Effector CD8-positive, alpha-beta T cell (primary cell): ENCODE measurements at regions not wholly inside any gene's neighbourhood (a gene's known extent, or its start where the extent isn't known, plus 50 kb on each side); places are given as distances from the start of the nearest gene placed in this dataset.

Experiments
- DNase-seq: peaks from one replicate; lab custom pipeline; 2025; lab: John Stamatoyannopoulos, UW

GRCh38 chr2:16565481-16565880, 100.2 kb downstream of the CYRIA start:
- DNase-seq: no peak

DNA sequence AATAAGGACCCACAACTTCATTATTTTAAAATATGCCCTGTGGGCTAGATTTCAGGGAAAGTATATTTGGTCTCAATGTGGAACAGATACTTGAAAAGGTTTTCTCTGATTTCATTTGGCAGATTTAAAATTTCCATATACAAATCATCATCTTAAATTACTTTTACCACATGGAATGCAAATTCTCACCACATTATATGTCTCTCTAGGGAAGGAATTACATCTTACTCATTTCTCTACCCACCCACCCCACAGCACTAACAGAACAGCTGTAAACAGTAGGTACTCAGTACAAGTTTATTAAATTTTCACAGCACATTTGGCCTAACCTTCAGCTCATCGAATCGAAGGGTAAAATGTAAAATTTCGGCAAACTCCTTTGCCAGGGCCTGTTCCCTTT, 104.0 kb downstream of the CYRIA start:
- no peak for DNase-seq

DNA sequence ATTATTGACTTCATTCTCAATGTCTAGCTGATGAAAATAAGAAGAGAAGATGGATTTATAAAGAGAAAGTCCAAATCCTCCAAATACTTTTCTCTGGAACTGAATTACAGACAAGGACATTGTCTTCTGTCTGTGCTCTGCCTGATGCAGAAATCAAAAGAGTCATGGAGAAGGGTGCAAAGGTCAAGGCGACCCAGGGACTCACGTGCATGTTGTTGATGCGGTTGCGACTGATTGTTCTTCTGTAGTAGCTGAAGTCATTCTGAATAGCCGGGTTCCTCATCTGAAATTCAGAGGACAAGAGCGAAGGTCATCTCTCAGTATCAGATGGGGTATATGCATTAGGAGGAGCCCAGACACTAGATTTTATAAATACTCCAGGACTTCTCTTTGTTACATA, 104.4 kb downstream of the CYRIA start:
- DNase-seq: no peak

DNA sequence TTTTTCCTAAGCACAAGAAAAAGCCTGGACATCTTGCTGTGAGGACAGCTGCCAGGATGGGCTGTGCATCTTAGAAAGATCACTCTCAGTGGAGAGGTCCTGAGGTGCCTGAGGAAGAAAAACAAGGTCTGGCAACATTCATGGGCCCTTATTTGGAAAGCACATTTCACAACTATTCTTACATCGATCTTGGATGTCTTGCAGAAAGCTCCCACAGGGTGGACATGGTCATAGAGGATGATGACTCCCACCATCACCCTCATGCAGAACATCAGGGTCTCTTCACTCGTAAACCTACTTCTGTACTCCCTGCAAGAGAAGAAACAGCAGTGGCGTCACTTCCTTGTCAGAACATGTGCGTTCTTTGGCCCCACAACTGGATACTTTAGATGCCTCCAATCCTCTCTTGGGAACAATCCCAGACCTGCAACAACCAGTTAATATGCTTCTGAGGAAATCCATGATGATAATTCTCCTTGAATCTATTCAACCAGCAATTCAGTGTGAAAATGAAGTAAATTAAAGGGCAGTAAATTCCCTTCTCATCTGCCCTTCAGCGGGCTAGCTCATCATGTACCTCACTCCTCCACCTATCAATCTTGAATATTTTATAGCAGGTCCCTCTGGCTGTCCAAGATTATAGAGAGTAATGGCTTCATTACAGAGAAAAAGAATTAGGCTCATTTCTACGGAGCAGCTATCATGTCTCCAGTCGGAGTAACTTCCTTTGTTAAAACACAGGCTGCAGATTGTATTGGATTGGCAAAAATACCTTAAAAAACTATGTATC, 106.2 kb downstream of the CYRIA start:
- no peak for DNase-seq

GRCh38 chr2:16554060-16554583, 111.5 kb downstream of the CYRIA start:
- DNase-seq: no peak

GRCh38 chr2:16553226-16553625, 112.4 kb downstream of the CYRIA start:
- no peak for DNase-seq

DNA sequence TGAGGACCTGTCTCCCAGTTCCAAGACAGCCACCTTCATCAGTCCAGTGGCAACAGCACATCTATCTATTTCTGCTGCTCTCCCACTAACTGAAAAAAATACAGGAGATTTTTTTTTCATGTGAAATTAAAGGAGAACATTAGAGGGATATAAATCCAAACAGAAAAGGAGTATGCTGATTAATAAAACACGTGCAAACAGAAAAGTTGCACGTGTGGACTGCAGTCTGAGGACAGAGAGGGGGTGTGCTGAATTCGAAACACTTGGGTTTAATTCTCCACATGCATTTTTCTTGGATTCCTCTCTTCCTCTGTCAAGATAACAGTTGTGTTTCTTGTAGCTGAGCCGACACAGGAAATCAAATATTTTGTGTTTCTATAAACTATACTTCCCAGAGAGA, 113.4 kb downstream of the CYRIA start:
- DNase-seq: no peak

DNA sequence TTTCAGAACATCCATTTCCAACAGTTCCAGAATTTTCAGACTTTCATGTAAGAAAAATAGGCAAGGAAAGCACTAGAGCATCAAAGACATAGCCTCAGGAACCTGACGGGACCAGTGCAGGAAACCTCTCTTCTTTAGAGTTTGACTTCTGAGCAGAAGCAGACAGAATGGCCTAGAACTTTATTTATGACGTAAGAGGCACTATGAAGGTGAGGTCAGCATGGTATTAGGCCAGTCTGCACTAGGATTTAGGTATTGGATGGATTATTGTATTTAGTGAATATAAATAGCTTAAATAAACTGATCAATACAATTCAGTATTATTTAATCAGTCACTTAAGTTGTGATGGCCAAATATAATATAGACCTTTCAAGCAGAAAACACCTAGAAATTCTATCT, 117.6 kb downstream of the CYRIA start:
- DNase-seq: no peak

DNA sequence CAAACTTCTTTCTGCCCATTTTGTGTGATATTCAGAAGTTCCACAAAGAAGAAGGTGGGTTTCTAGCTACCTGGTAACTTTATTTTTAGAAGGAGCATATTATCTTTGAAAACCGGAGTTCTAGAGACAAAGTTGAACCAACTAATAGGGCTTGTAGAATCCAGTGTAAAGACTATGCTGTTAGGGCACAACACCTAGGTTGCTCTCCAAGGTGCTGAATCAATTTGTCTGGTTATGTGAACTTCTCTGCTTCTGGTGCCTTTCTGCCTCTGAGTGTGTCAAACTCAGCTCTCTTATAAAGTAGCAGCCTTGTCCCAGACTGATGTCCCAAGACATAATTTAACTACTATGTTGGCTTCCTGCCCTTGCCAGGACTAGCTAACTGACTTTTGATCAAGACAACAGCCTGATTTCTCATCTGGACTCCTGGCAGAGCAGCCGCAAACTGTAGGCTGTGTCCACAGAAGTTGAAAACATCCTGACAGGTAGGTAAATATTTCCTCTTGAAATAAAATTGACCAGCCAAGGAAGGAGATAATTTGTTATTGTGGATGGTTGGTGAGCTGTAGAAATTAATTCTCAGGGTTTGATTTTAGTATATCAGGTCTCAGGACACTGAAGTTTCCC, 119.4 kb downstream of the CYRIA start:
- DNase-seq: no peak

- no peak for DNase-seq
These were observed 126.9 kb downstream of the CYRIA start for GRCh38 chr2:16538707-16539106.

DNA sequence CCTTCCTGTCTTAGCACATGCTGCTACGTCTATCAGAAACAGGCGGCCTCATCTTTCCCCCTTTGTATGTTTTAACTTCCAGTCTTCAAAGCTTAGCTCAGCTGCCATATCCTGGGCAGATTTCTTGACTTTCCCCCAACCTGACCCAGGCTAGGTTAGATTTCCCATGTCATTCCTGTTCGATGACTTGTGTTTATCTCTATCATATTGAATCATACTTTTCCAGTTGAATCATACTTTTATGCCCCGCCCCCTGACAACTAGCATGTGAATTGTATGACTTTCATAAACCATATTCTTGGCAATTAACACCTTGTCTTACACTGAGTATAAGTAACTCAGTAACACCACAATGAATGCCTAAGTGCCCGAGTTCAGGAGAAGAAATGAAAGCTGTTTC, 128.3 kb downstream of the CYRIA start:
- DNase-seq: no peak

DNA sequence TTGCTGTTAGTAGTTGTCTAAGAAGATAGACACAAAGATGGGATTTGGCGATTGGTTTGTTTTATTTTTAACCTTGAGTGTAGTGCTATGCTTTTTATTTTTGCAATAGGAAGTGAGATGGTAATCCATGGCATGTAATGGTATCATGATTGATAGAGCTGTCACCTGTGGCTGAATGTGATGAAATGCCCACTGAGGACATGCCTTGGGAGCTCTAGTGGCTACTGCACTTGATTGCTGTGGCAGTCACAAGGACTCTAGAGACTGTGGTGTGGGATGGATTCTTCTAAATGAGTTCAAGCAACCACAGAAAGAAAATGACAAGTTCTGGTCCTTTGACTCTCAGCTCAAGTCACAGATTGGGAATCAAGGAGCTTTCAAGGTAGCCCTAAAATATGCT, 139.4 kb downstream of the CYRIA start:
- DNase-seq: no peak

DNA sequence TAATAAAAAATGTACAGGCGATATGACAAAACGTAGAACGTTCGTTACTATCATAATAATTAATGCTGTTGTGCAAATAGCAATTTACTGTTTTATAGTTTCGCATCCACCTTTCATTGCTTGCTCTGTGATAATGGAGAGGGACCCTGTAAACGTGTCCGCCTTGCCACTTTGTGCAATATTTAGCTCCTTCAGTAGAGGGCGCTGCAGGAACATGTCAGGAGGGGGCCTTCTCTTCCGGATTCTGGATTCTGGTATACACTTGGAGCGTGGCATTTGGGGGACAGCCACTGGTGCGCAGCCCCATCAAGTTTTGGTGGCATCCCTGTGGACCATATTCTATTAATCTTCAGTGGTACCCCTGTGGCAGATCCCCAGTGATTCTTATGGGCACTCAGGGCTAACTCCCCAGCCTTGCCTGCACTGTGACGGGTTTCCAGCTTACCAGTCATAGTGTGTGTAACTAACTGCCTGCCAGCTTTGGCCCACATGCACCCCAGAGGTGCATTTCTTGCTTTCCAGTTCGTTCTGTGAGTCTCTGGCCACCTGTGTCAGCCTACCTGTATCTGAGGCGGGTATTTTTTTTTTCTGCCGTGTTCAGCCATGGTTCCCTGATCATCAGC, 140.3 kb downstream of the CYRIA start:
- no peak for DNase-seq

GRCh38 chr2:16523711-16524110, 141.9 kb downstream of the CYRIA start:
- no peak for DNase-seq

DNA sequence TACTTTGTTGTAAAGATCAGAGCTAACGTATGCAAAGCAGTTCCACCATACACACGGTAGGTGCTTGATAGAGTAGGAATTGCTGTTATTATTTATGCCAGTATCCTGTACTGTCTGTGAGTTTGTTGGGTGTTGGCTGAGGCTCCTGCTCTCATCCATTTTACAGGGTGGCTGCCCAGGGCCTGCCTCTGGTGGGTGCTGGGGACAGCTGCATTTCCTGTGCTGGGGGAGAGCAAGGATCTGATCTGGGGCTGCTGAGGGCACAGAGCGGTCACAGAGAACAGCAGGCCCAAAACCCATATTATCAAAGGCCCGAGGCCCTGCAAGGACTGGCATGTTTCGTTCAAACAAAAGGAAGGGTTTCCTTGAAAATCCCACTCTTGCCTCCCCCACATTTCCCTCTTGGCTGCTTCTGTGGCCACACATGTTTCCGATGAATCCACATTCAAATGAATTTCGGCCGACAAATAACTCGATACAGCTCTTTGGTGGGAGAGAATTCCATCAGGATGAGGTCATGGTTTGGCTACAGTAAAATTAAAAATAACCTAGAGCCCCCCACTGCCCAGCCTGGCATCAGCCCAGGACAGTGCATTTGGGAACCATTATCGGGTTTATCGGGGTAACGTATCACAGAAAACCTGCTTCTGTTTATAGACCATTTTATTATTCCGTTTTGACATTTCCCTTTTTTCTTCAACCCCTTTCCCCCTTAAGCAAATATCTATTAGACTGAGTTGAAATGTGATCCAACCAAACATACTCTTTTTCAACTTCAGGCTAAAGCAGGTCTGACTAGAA, 143.4 kb downstream of the CYRIA start:
- DNase-seq: no peak

DNA sequence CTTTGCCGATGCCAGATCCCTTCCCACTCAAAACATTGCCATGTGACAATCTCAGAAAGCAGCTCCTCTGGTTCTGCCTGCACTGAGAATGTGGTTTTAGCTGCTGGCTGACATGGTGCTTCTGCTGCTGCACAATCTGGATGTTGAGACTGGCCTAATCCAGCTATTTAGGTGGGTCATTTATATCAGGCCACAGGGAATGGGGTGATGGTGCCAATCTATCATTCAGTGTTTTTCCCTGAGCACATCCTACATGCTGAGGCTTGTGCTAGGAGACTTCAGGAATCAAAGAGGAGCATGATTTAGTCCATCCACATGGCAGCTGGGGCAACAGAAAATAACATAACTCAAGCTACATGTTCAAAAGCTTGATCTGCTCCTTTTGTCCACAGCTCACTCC, 144.7 kb downstream of the CYRIA start:
- DNase-seq: no peak

GRCh38 chr2:16515696-16516095, 149.9 kb downstream of the CYRIA start:
- no peak for DNase-seq

DNA sequence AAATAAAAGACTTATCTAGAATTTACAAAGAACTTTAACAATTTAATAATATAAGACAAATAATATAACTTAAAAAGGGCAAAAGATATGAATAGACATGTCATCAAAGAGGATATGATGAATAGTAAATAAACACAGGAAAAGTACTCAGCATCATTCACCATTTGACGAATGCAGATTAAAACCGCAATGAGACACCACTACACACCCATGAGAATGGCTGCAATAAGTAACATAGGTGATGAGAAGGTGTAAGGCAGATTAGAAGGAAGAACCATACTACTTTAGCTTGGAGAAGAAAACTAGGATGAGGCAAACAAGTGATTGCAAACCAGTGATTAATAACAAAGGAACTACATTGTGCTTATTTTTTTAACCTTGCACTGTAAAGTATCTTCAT, 152.0 kb downstream of the CYRIA start:
- DNase-seq: no peak

- no peak for DNase-seq
These were observed 154.6 kb downstream of the CYRIA start for GRCh38 chr2:16511041-16511440.

DNA sequence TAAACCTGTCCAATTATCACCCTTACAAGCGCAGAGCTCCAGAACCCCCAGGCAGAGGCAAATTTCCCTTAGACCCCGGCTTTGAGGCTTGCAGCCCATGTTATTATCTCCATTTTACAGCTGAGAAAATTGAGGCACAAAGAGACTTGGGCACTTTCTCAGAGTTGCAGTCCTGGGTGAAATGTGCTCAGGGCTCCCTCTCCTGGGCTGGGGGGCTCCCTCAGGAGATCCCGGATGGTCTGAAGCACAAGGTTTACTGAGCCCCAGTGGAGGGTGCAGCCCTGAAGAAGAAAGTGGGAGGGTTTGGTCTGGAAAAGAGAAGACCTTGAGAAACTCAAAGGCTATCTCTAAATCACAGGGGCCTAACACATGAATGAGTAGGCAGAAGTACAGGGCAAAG, 156.6 kb downstream of the CYRIA start:
- no peak for DNase-seq

GRCh38 chr2:16508490-16508851, 157.2 kb downstream of the CYRIA start:
- no peak for DNase-seq
